Mucosa of descending colon (tissue), 3 donors: ENCODE measurements at regions not wholly inside any gene's neighbourhood (a gene's known extent, or its start where the extent isn't known, plus 50 kb on each side); places are given as distances from the start of the nearest gene placed in this dataset.

Experiments used
- ATAC-seq: fragments of 200-7000 bp; cut with Tn5 transposase; one replicate; pipeline ENCODE4 v1.9.1; 2020; ENCODE audit warnings: mild to moderate bottlenecking, moderate library complexity
- DNase-seq, 3 donors: peaks; one replicate each; pipeline ENCODE4 v3.0.0-alpha.2; 2020
- H3K36me3 ChIP-seq: fragments of 200-600 bp; one replicate; pipeline ENCODE4 v1.8.0; 2021; ENCODE audit warnings: low read depth, mild to moderate bottlenecking
- H3K4me1 ChIP-seq: fragments of 200-600 bp; one replicate; pipeline ENCODE4 v1.8.0; 2021; ENCODE audit warnings: low read depth, mild to moderate bottlenecking
- H3K4me3 ChIP-seq: fragments of 200-600 bp; one replicate; pipeline ENCODE4 v1.8.0; 2021; ENCODE audit warnings: mild to moderate bottlenecking
- H3K9me3 ChIP-seq: fragments of 200-600 bp; one replicate; pipeline ENCODE4 v1.8.0; 2021; ENCODE audit warnings: mild to moderate bottlenecking
- CTCF ChIP-seq: fragments of 200-600 bp; IDR thresholded peaks from one replicate; pipeline ENCODE4 v1.8.0; 2022; ENCODE audit warnings: antibody characterized with exemption, mild to moderate bottlenecking
- intact Hi-C, 2 donors: fragments of 100-400 bp; cut with DNase I in 1 of 2; cut with micrococcal nuclease in 1 of 2; formaldehyde crosslinking; loops; one replicate each; pipeline versions ENCODE4 v1.11.0 to v1.11.1; 2022; cut with DNase I, micrococcal nuclease
- donor health status: DM: no; HTN: no; CAD: no; lungs with moderate emphysema.
- donor health status: DM: no; HTN: no; CAD: no.
- donor health status: DM: no; HTN: yes; CAD: no.

- intact Hi-C loops, result no loop called here
- H3K9me3 ChIP-seq, result no peaks in the 10 kb centered on the region
- no peaks in the 10 kb centered on the region for H3K4me1 ChIP-seq
- no peak overlapping the region for H3K4me3 ChIP-seq
- ATAC-seq (no peak), DNase-seq (no peak)
- no peaks in the 10 kb centered on the region for H3K36me3 ChIP-seq
- TF ChIP-seq CTCF, result no peak
Observed at GRCh38 chr2:129252781-129253460, 726.5 kb upstream of the RAB6C start.

- no peak overlapping the region for H3K4me3 ChIP-seq
- peak; percentile 18 for ATAC-seq
- peak in 1 of 3 donors; percentile 7 for DNase-seq
- intact Hi-C loops, result no loop called here
- no peak for TF ChIP-seq CTCF
- peaks cover under 1% of the 10 kb centered on the region for H3K9me3 ChIP-seq
- H3K4me1 ChIP-seq, result no peaks in the 10 kb centered on the region
- no peaks in the 10 kb centered on the region for H3K36me3 ChIP-seq
Observed at GRCh38 chr2:129253461-129253812, 726.0 kb upstream of the RAB6C start.

GRCh38 chr2:129254718-129255117 lies 724.7 kb upstream of the RAB6C start:
- DNase-seq (no peak), ATAC-seq (no peak)
- Histone ChIP-seq H3K36me3 (no peaks in the 10 kb centered on the region), H3K4me1 (no peaks in the 10 kb centered on the region), H3K4me3 (no peak overlapping the region), H3K9me3 (peaks cover 11% of the 10 kb centered on the region)
- TF ChIP-seq CTCF, result no peak
- intact Hi-C loops, result no loop called here

GRCh38 chr2:129255610-129256313 lies 723.7 kb upstream of the RAB6C start:
- intact Hi-C loops, result no loop called here
- H3K9me3 ChIP-seq, result peaks cover 11% of the 10 kb centered on the region
- H3K4me1 ChIP-seq, result no peaks in the 10 kb centered on the region
- H3K36me3 ChIP-seq, result no peaks in the 10 kb centered on the region
- DNase-seq, result no peak
- no peak for ATAC-seq
- no peak for TF ChIP-seq CTCF
- no peak overlapping the region for H3K4me3 ChIP-seq

- no peak for TF ChIP-seq CTCF
- H3K4me1 ChIP-seq, result no peaks in the 10 kb centered on the region
- ATAC-seq (no peak), DNase-seq (no peak)
- intact Hi-C loops, result no loop called here
- peaks cover 11% of the 10 kb centered on the region for H3K9me3 ChIP-seq
- H3K4me3 ChIP-seq, result no peak overlapping the region
- H3K36me3 ChIP-seq, result no peaks in the 10 kb centered on the region
Observed at GRCh38 chr2:129256642-129257041, 722.8 kb upstream of the RAB6C start.
